GM19455 (cell line): ENCODE measurements at regions not wholly inside any gene's neighbourhood (a gene's known extent, or its start where the extent isn't known, plus 50 kb on each side); places are given as distances from the start of the nearest gene placed in this dataset.

Source experiments
- ATAC-seq: cut with Tn5 transposase; IDR thresholded peaks from one replicate; pipeline ENCODE4 v1.9.1; 2021; ENCODE audit not compliant: unreplicated experiment

GRCh38 chr4:166600264-166600663 lies 634.0 kb downstream of the SPOCK3 start:
- ATAC-seq = no peak

DNA sequence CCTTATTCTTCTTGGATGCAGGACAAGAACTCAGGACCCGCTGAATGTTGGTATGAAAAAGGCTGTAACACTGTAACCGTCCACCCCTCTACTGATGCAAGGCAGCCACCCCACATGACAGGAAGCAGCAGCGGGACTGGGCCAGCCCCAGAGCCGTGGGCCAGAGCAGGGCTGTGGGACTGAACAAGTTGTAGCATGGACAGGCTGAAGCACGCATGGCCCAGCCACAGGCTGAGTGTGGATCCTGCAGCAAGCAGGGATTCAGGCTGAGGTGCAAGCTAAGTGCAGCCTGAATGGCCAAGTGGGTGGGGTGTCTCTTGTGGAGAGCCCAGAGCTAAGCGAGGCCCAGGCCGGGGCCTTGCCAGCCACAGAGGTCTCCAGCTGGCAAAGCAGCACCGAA lies 632.2 kb downstream of the SPOCK3 start:
- ATAC-seq = no peak

DNA sequence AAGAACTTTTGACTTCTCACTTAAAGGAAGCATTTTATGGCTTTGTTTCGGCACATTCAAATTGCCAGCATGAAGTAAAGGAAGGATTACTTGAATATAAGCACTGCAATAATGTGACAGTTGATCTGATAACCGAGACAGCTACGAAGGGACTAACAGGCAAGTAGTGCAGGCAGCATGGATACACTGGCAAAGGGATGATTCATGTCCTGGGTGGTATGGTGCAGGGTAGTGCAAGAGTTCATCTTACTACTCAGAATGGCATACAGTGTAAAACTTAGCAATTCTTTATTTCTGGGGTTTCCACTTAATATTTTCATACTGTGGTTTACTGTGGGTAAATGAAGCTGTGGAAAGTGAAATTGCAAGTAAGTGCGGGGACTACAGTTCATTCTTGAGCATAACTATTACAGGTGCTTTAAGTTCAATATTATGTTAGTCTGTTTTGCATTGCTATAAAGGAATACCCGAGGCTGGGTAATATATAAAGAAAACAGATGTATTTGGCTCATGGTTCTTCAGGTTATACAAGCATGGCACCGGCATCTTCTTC lies 611.8 kb downstream of the SPOCK3 start:
- ATAC-seq = peak; percentile 65

DNA sequence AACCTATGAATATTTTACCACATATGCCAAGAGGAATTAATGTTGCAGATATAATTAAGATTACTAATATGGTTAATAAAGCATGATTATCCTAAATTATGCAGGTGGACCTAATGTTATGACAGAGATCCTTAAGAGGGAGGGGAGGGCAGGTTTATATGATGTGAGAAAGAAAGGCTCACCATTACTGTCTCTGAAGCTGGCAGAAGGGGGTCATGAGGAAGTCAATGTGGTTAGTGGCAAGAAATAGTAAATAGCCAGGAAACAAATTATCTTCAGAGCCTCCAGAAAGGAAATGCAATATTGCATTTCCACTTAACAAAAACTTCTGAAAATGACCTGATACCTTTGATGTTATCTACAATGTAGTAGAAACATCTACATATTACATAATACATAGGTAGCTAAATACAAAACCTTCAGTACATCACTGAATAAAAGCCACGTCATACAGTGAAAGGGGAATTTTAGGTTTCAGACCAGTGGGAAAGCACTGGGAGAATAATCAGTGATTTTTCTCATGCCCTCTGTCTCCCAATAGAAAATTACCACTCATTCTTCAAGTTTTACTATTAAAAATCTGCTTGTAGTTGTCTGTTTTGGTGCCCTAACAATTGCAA lies 609.2 kb downstream of the SPOCK3 start:
- ATAC-seq = no peak

DNA sequence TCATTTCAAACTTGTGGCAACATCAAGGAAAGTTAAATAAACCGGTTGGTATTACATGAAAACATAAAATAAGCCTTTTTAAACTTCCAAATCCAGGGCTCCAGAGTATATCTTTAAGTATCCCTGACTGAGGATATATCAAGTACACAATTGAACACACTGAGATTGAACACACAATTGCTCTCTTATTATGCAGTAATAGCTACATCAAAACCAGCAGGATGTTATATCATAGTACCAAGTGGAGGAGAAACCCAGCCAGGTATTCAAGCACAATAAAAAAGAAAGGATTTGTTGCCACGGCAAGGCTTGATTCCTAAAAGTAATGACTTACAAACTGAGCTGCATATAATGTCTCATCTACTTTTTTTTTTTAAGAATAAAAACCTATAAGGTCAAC lies 605.8 kb downstream of the SPOCK3 start:
- ATAC-seq = no peak

GRCh38 chr4:166635367-166635766 lies 598.9 kb downstream of the SPOCK3 start:
- ATAC-seq = no peak

DNA sequence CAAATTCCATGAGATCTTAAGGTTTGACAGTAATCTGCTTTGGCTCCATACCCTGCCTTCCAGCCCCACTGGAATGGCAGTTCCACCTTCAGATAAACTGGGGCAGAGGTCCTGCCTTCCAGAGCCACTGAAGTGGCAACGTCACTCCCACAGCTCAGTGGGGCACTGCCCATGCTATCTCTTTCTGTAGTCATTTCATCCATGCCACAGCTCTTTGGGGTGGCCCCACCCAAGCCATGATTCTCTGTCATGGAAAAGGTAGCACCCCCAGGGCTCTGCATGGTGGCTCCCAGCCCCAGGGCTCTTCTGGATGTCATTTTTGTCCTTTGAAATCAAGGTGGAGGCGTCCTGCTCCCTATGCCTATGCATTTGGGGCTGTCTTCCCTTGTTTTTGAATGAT lies 596.5 kb downstream of the SPOCK3 start:
- no peak for ATAC-seq

DNA sequence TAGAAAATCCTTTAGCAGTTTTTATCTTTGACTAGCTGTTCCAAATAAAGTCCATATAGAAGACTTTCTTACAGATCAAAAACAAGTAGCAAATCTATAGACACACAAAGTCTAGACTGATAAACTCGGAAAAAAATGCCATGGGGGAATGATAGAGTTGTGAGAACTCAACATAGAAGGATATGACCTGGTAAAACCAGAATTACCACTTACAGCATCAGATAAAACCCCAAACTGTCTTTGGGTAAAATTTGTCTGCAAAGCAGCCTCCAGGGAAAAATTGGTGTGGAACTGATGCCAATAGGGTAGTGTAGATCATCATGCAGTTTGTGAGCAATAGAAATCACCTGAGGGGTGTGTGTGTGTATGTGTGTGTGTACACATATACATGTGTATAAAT lies 579.1 kb downstream of the SPOCK3 start:
- no peak for ATAC-seq

GRCh38 chr4:166655705-166656104 lies 578.6 kb downstream of the SPOCK3 start:
- no peak for ATAC-seq

GRCh38 chr4:166657261-166657660 lies 577.0 kb downstream of the SPOCK3 start:
- ATAC-seq = no peak

GRCh38 chr4:166658585-166658984 lies 575.7 kb downstream of the SPOCK3 start:
- ATAC-seq = peak; percentile 22

DNA sequence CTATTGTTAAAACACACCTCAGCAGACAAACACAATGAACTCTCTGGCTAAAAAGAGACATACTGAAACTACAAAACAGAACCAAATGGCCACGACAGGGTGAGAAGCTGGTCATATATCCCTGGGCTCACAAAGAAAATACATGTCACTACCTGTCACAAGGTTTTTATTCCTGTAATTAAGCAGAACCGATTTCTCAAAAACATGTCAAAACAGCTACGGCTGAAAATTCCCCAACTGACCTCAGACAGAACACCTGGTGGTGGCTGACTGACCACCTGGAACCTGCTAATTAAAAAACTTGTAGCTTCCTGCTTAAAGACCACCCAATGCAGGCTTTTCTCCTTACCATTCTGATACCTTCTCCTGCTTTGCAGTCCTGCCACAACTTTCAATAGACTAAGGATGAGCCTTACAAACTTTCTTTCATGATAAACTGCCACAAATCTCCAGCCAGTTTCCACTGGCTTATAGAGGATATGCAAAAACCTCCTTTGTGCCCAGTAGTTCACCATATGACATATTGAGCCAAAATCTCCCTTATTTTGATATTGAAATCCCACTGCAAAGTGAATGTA lies 571.9 kb downstream of the SPOCK3 start:
- ATAC-seq = peak; percentile 93

- no peak for ATAC-seq
Observed at GRCh38 chr4:166670341-166670740, 564.0 kb downstream of the SPOCK3 start.

DNA sequence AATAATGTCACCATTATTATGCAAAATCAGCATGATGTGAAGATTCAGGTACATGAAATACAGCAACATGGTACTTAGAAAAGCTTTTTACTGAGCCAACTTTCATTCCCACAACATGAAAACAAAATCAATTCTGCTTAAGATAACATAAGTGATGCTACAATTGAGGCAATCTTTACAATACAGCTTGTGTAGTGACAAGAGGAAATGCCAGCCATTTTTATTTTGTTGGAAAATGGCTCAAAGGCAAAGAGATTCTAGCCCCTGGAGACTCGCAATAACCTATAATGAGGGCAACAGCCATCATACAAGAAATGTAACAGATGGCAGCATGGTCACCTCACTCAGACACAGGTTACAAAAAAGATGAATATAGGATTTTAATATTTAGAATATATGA lies 560.4 kb downstream of the SPOCK3 start:
- ATAC-seq = no peak

DNA sequence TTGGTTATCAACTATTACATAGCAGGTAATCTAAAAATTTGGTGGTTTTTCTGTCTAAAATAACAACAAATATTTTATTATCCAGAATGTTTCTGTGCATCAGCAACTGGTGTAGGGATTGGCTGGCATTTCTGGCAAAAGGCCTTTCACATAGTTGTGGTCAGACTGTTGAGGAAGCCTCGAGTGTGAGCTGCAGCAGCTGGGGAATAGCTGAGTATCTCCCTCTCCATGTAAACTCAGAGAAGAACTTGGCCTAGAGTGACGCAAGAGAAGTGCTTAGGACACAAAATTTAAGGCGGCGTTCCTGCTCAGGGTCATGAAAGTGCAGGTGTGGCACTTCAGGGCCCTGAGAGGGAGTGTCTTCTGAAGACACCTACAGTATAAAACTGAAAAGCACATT lies 558.9 kb downstream of the SPOCK3 start:
- no peak for ATAC-seq

- ATAC-seq = no peak
Observed at GRCh38 chr4:166680796-166681195, 553.5 kb downstream of the SPOCK3 start.

GRCh38 chr4:166682200-166682599 lies 552.1 kb downstream of the SPOCK3 start:
- no peak for ATAC-seq
